Posterior vena cava (tissue), 2 donors: ENCODE measurements at regions not wholly inside any gene's neighbourhood (a gene's known extent, or its start where the extent isn't known, plus 50 kb on each side); places are given as distances from the start of the nearest gene placed in this dataset.

Source experiments
- DNase-seq: peaks from one replicate; pipeline ENCODE4 v3.0.0-alpha.2; 2020; ENCODE audit warnings: low spot score
- intact Hi-C, 2 donors: fragments of 100-400 bp; cut with DNase I; formaldehyde crosslinking; loops; one replicate each; pipeline versions ENCODE4 v1.14.1 to v1.14.2; 2022 to 2023
- donor health status: DM: yes; HTN: yes; CAD: no.
- donor health status: DM: yes; HTN: yes; CAD: no.

DNA sequence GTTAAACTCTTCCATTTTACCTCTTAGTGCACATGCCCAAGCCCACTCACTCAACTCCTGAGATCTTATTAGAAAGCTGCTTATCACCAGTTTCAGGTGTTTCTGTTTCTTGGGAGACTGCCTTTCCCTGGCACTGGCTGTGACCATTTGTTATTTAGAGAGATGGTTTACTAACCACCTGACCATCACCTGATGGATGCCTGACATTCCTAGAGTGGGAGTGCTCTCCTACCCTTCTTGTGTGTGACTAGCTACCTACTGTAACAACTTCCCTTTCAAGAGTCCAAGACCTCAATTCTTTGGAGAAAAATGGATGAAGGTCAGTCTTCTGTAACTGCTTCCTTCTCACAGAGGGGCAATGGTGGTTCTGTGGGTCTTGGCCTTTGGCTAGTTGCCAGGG, 755.2 kb upstream of the ADAMTS5 start:
- intact Hi-C loops = no loop called here
- DNase-seq = no peak

- intact Hi-C loops = no loop called here
- no peak for DNase-seq
Measured at GRCh38 chr21:27721675-27722074, 754.8 kb upstream of the ADAMTS5 start.

GRCh38 chr21:27719226-27719625, 752.3 kb upstream of the ADAMTS5 start:
- intact Hi-C loops = no loop called here
- no peak for DNase-seq

- intact Hi-C loops = no loop called here
- no peak for DNase-seq
Measured at GRCh38 chr21:27715131-27715530, 748.2 kb upstream of the ADAMTS5 start.

- no peak for DNase-seq
- intact Hi-C loops = no loop called here
Measured at GRCh38 chr21:27713154-27714109, 746.5 kb upstream of the ADAMTS5 start.

GRCh38 chr21:27704567-27705166, 737.8 kb upstream of the ADAMTS5 start:
- intact Hi-C loops = loop anchor here (5.0 kb wide), 2 partner anchors 852 to 1038 kb away; no protein-coding TSS in a partner anchor

GRCh38 chr21:27703791-27704190, 736.9 kb upstream of the ADAMTS5 start:
- DNase-seq = no peak

More at GRCh38 chr21:27704567-27705166, 737.8 kb upstream of the ADAMTS5 start:
- no peak for DNase-seq

DNA sequence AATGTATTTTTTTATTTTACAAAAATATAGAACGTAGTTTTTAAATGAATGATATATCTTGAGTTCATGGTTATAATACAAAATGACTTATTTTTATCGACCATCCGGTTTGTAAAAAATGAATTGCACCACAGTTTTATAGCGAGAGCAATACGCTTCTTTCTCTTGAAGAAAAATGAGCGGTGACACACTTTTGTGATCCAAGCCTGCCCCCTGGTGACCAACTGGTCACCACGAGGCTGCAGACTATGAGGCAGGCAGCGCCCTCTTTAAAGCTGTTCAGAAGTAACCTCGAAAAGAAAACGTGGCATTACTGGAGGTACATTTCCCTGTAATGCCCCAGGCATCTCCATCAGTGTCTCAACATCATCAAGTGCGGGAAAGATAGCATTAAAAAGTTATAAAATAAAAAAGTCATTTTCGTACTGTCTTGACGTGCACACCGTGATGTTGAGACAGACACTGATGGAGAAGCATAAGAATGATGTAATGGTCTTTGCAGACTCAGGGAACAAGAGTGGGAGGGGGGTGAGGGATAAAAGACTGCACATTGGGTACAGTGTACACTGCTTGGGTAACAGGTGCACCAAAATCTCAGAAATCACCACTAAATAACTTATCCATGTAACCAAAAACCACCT, 734.2 kb upstream of the ADAMTS5 start:
- peak; percentile 93 for DNase-seq
- intact Hi-C loops = loop anchor here (5.0 kb wide), 2 partner anchors 849 to 1041 kb away; no protein-coding TSS in a partner anchor

More at GRCh38 chr21:27703791-27704190, 736.9 kb upstream of the ADAMTS5 start:
- intact Hi-C loops = loop anchor here (5.0 kb wide), 2 partner anchors 851 to 1039 kb away; no protein-coding TSS in a partner anchor

GRCh38 chr21:27695246-27695645, 728.4 kb upstream of the ADAMTS5 start:
- intact Hi-C loops = no loop called here

DNA sequence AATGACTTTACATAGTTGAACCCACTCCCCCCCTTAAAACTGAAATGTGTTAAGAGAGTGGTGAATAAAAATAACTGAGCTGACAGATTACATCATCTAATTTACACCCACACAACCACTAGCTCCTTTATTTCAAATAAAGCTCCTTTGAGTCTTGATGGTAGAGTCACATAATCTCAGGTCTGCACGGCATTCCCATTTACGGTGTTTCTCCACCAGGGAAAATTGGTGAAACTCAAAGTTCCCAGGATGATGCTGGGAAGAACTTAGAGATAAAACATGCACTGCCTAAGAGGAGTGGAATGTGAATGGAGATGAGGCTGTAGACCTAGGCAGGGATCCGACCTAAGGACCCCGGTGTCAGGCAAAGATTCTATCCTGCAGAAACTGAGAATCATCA, 727.8 kb upstream of the ADAMTS5 start:
- intact Hi-C loops = no loop called here
- DNase-seq = no peak

More at GRCh38 chr21:27695246-27695645, 728.4 kb upstream of the ADAMTS5 start:
- no peak for DNase-seq

- intact Hi-C loops = no loop called here
- no peak for DNase-seq
Measured at GRCh38 chr21:27693376-27693775, 726.5 kb upstream of the ADAMTS5 start.

DNA sequence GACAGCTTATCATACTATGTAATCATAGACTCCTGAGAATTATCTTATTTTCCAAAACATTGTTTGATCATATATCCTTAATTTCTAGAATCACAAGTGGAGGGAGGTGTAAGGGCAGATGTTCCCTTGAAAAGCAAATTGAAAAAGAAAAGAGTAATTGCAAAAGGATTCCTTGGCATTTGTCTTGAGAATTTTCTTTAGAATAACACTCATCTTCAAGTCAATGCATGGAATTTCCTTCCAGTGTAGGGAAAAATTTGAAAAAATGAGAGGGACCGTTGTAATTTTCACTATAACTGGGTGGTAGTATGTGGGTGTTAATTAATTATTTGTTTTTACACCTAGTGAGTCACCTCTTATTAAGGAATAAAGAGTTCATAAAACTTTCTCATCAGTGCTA, 724.6 kb upstream of the ADAMTS5 start:
- intact Hi-C loops = no loop called here
- no peak for DNase-seq

- DNase-seq = no peak
- intact Hi-C loops = no loop called here
Measured at GRCh38 chr21:27691006-27691405, 724.1 kb upstream of the ADAMTS5 start.

DNA sequence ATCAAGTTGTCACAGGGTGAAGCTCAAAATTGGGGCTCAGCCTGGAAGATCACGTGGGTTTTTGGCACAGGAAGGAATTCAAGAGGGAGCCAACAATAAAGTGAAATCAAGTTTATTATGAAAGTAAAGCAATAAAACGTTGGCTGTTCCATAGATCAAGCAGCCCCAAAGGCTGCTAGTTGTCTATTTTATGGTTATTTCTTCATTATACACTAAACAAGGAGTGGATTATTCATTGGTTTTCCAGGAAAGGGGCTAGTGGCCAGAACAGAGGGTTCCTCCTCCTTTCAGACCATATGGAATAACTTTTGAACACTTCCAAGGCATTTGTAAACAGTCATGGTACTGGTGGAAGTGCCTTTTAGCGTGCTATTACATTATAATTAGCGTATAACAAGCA, 723.5 kb upstream of the ADAMTS5 start:
- DNase-seq = no peak
- intact Hi-C loops = no loop called here

DNA sequence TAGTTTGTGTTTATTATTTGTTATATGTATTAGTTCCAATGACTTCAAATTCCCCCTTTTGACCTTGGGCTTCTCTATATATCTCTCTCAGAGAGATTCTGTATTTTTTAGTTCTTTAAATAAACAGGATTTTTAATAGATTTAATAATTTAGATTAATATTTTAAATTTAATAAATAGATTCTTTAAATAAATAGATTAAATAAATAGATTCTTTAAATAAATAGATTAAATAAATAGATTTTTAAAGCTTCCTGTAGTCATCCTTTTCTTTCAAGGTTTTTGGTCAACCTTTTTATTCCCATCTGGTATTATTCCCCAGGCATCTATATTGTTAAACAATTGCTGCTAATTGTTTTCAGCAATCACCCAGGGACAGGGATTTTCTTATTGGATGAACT, 721.9 kb upstream of the ADAMTS5 start:
- DNase-seq = no peak
- intact Hi-C loops = no loop called here

GRCh38 chr21:27683292-27683691, 716.4 kb upstream of the ADAMTS5 start:
- intact Hi-C loops = no loop called here
- DNase-seq = no peak

DNA sequence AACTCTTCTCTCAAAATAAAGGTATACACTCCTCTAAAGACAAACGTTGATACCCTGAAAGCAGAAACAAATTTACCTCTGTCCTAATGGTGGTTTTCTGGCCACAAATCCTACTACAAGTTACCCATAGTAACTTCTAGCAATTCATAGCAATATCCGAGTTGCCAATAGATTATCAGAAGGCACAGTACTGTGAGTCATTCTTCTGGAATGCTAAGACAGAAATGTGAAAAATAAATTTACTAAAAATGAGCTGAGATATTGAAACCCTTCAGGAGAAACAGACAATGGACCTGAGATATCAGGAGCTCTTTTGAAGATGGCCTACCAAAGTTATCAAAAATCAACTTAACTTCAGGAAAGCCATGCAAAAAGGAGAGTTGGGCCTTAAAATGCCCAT, 715.0 kb upstream of the ADAMTS5 start:
- intact Hi-C loops = no loop called here
- no peak for DNase-seq

- no peak for DNase-seq
- intact Hi-C loops = no loop called here
Measured at GRCh38 chr21:27681038-27681437, 714.1 kb upstream of the ADAMTS5 start.

- DNase-seq = no peak
- intact Hi-C loops = no loop called here
Measured at GRCh38 chr21:27680181-27680580, 713.3 kb upstream of the ADAMTS5 start.

GRCh38 chr21:27678511-27678910, 711.6 kb upstream of the ADAMTS5 start:
- intact Hi-C loops = no loop called here
- DNase-seq = no peak
